Stimulated activated CD4-positive, alpha-beta T cell treated with anti-CD3 and anti-CD28 coated beads, TNF-alpha, amount 100 ng/mL, for 24 hours (primary cell): ENCODE measurements at regions not wholly inside any gene's neighbourhood (a gene's known extent, or its start where the extent isn't known, plus 50 kb on each side); places are given as distances from the start of the nearest gene placed in this dataset.
"Not testable (repeated sequence)": the region's sequence is repeated elsewhere in the genome, so short reads cannot be mapped to it uniquely, and the experiment has no call there.

ENCODE experiments used
- DNase-seq, 3 experiments: peaks; one replicate each; pipeline ENCODE4 v3.0.0-alpha.2; 2020; ENCODE audit warnings: low read depth in 3 of 3

- no peak for DNase-seq
These were observed 535.8 kb downstream of the KCTD12 start for GRCh38 chr13:76350399-76350798.

- no peak for DNase-seq
These were observed 536.5 kb downstream of the KCTD12 start for GRCh38 chr13:76349700-76350099.

- DNase-seq: no peak
These were observed 546.6 kb downstream of the KCTD12 start for GRCh38 chr13:76339649-76340048.

- DNase-seq: no peak
These were observed 548.2 kb downstream of the KCTD12 start for GRCh38 chr13:76338003-76338402.

- DNase-seq: no peak
These were observed 549.0 kb downstream of the KCTD12 start for GRCh38 chr13:76336889-76337844.

- DNase-seq: no peak
These were observed 550.7 kb downstream of the KCTD12 start for GRCh38 chr13:76335463-76335862.

GRCh38 chr13:76331943-76332712 is 554.1 kb downstream of the KCTD12 start:
- DNase-seq: no peak

GRCh38 chr13:76330761-76331160 is 555.4 kb downstream of the KCTD12 start:
- DNase-seq: no peak

- no peak for DNase-seq
These were observed 556.2 kb downstream of the KCTD12 start for GRCh38 chr13:76329866-76330580.

GRCh38 chr13:76329004-76329403 is 557.2 kb downstream of the KCTD12 start:
- no peak for DNase-seq

- DNase-seq: no peak
These were observed 559.9 kb downstream of the KCTD12 start for GRCh38 chr13:76326343-76326742.

- DNase-seq: no peak
These were observed 566.3 kb downstream of the KCTD12 start for GRCh38 chr13:76319921-76320320.

GRCh38 chr13:76316998-76317527 is 569.1 kb downstream of the KCTD12 start:
- no peak for DNase-seq

- DNase-seq: no peak
These were observed 571.7 kb downstream of the KCTD12 start for GRCh38 chr13:76314495-76314894.

- no peak for DNase-seq
These were observed 579.1 kb downstream of the KCTD12 start for GRCh38 chr13:76307142-76307541.

- DNase-seq: no peak
These were observed 585.5 kb downstream of the KCTD12 start for GRCh38 chr13:76300688-76301087.

- DNase-seq: no peak
These were observed 588.9 kb downstream of the KCTD12 start for GRCh38 chr13:76297331-76297730.

GRCh38 chr13:76296751-76297150 is 589.5 kb downstream of the KCTD12 start:
- no peak for DNase-seq

GRCh38 chr13:76295020-76295419 is 591.2 kb downstream of the KCTD12 start:
- not testable (repeated sequence) for DNase-seq

GRCh38 chr13:76293751-76294150 is 592.5 kb downstream of the KCTD12 start:
- DNase-seq: no peak

- no peak for DNase-seq
These were observed 592.9 kb downstream of the KCTD12 start for GRCh38 chr13:76293346-76293745.

GRCh38 chr13:76292726-76293125 is 593.5 kb downstream of the KCTD12 start:
- DNase-seq: no peak
